ENCODE measurements at regions not wholly inside any gene's neighbourhood (a gene's known extent, or its start where the extent isn't known, plus 50 kb on each side); places are given as distances from the start of the nearest gene placed in this dataset.

GRCh38 chr5:88551724-88552345 is 283.2 kb upstream of the TMEM161B start:
- H3K9me3 Mint-ChIP-seq, result no peaks in the 10 kb centered on the region
- Histone ChIP-seq H3K4me1 (ENCODE audit: control insufficient read depth, insufficient read depth, low read length, poor library complexity, severe bottlenecking) (no peaks in the 10 kb centered on the region), H3K27me3 (ENCODE audit: control insufficient read depth, insufficient read depth, low read length) (no peaks in the 10 kb centered on the region), H3K36me3 (ENCODE audit: control insufficient read depth, insufficient read depth, low read length) (no peaks in the 10 kb centered on the region), H3K4me3 (ENCODE audit: low read depth, low read length) (no peak overlapping the region), H3K27ac (ENCODE audit: insufficient read depth, low read length, poor library complexity, severe bottlenecking) (no peak overlapping the region), H3K9me3 (ENCODE audit: control insufficient read depth in 2 of 2, low read length in 2 of 2) (no peaks in the 10 kb centered on the region)
- H3K27ac Mint-ChIP-seq, result no peak overlapping the region
- H3K27me3 Mint-ChIP-seq, result no peaks in the 10 kb centered on the region
- H3K4me3 Mint-ChIP-seq, result no peak overlapping the region
- DNase-seq (no peak), ATAC-seq (ENCODE audit: low read depth in 2 of 2) (no peak)
- H3K36me3 Mint-ChIP-seq, result no peaks in the 10 kb centered on the region
- H3K4me1 Mint-ChIP-seq, result peaks cover 0 to 4% (median 0%) of the 10 kb centered on the region in 4 donors

- no peaks in the 10 kb centered on the region for H3K4me1 ChIP-seq (ENCODE audit: control insufficient read depth, insufficient read depth, low read length, poor library complexity, severe bottlenecking)
- no peak overlapping the region for H3K27ac ChIP-seq (ENCODE audit: insufficient read depth, low read length, poor library complexity, severe bottlenecking)
- peaks cover 0 to 2% (median 0%) of the 10 kb centered on the region in 4 donors for H3K4me1 Mint-ChIP-seq
- no peaks in the 10 kb centered on the region for H3K9me3 Mint-ChIP-seq
- H3K9me3 ChIP-seq (ENCODE audit: control insufficient read depth in 2 of 2, low read length in 2 of 2), result no peaks in the 10 kb centered on the region
- H3K27me3 Mint-ChIP-seq, result no peaks in the 10 kb centered on the region
- H3K36me3 ChIP-seq (ENCODE audit: control insufficient read depth, insufficient read depth, low read length), result no peaks in the 10 kb centered on the region
- H3K4me3 Mint-ChIP-seq, result no peak overlapping the region
- ATAC-seq (ENCODE audit: low read depth in 2 of 2) (no peak), DNase-seq (no peak)
- H3K27me3 ChIP-seq (ENCODE audit: control insufficient read depth, insufficient read depth, low read length), result no peaks in the 10 kb centered on the region
- no peak overlapping the region for H3K4me3 ChIP-seq (ENCODE audit: low read depth, low read length)
- H3K36me3 Mint-ChIP-seq, result no peaks in the 10 kb centered on the region
- H3K27ac Mint-ChIP-seq, result no peak overlapping the region
These were observed 282.1 kb upstream of the TMEM161B start for GRCh38 chr5:88550736-88551135.

- H3K4me1 Mint-ChIP-seq, result no peaks in the 10 kb centered on the region
- H3K9me3 Mint-ChIP-seq, result no peaks in the 10 kb centered on the region
- no peak overlapping the region for H3K4me3 Mint-ChIP-seq
- DNase-seq, result no peak
- no peaks in the 10 kb centered on the region for H3K36me3 Mint-ChIP-seq
- H3K9me3 ChIP-seq (ENCODE audit: control insufficient read depth in 2 of 2, low read length in 2 of 2), result no peaks in the 10 kb centered on the region
- no peaks in the 10 kb centered on the region for H3K27me3 Mint-ChIP-seq
- no peak overlapping the region for H3K27ac ChIP-seq (ENCODE audit: insufficient read depth, low read length, poor library complexity, severe bottlenecking)
- H3K27me3 ChIP-seq (ENCODE audit: control insufficient read depth, insufficient read depth, low read length), result no peaks in the 10 kb centered on the region
- no peak for ATAC-seq (ENCODE audit: low read depth in 2 of 2)
- no peak overlapping the region for H3K27ac Mint-ChIP-seq
- H3K36me3 ChIP-seq (ENCODE audit: control insufficient read depth, insufficient read depth, low read length), result no peaks in the 10 kb centered on the region
- no peaks in the 10 kb centered on the region for H3K4me1 ChIP-seq (ENCODE audit: control insufficient read depth, insufficient read depth, low read length, poor library complexity, severe bottlenecking)
- no peak overlapping the region for H3K4me3 ChIP-seq (ENCODE audit: low read depth, low read length)
These were observed 279.6 kb upstream of the TMEM161B start for GRCh38 chr5:88548136-88548805.

GRCh38 chr5:88545338-88545737 is 276.7 kb upstream of the TMEM161B start:
- Mint-ChIP-seq H3K4me1 (no peaks in the 10 kb centered on the region), H3K36me3 (no peaks in the 10 kb centered on the region), H3K27me3 (no peaks in the 10 kb centered on the region), H3K9me3 (no peaks in the 10 kb centered on the region), H3K4me3 (no peak overlapping the region), H3K27ac (no peak overlapping the region)
- H3K4me1 ChIP-seq (ENCODE audit: control insufficient read depth, insufficient read depth, low read length, poor library complexity, severe bottlenecking), result no peaks in the 10 kb centered on the region
- no peak overlapping the region for H3K4me3 ChIP-seq (ENCODE audit: low read depth, low read length)
- no peak overlapping the region for H3K27ac ChIP-seq (ENCODE audit: insufficient read depth, low read length, poor library complexity, severe bottlenecking)
- no peaks in the 10 kb centered on the region for H3K27me3 ChIP-seq (ENCODE audit: control insufficient read depth, insufficient read depth, low read length)
- no peak for DNase-seq
- ATAC-seq (ENCODE audit: low read depth in 2 of 2), result no peak
- H3K36me3 ChIP-seq (ENCODE audit: control insufficient read depth, insufficient read depth, low read length), result no peaks in the 10 kb centered on the region
- no peaks in the 10 kb centered on the region for H3K9me3 ChIP-seq (ENCODE audit: control insufficient read depth in 2 of 2, low read length in 2 of 2)

- H3K27me3 Mint-ChIP-seq, result no peaks in the 10 kb centered on the region
- no peaks in the 10 kb centered on the region for H3K36me3 Mint-ChIP-seq
- H3K9me3 Mint-ChIP-seq, result no peaks in the 10 kb centered on the region
- no peaks in the 10 kb centered on the region for H3K27me3 ChIP-seq (ENCODE audit: control insufficient read depth, insufficient read depth, low read length)
- peak overlapping the region in 1 of 4 donors; percentile 16 for H3K4me3 Mint-ChIP-seq
- no peak overlapping the region for H3K4me3 ChIP-seq (ENCODE audit: low read depth, low read length)
- H3K27ac ChIP-seq (ENCODE audit: insufficient read depth, low read length, poor library complexity, severe bottlenecking), result no peak overlapping the region
- no peaks in the 10 kb centered on the region for H3K36me3 ChIP-seq (ENCODE audit: control insufficient read depth, insufficient read depth, low read length)
- ATAC-seq (ENCODE audit: low read depth in 2 of 2), result no peak
- no peak overlapping the region for H3K27ac Mint-ChIP-seq
- DNase-seq, result no peak
- no peaks in the 10 kb centered on the region for H3K9me3 ChIP-seq (ENCODE audit: control insufficient read depth in 2 of 2, low read length in 2 of 2)
- H3K4me1 ChIP-seq (ENCODE audit: control insufficient read depth, insufficient read depth, low read length, poor library complexity, severe bottlenecking), result no peaks in the 10 kb centered on the region
- H3K4me1 Mint-ChIP-seq, result no peaks in the 10 kb centered on the region
These were observed 276.0 kb upstream of the TMEM161B start for GRCh38 chr5:88544671-88545070.

- Mint-ChIP-seq H3K4me1 (no peaks in the 10 kb centered on the region), H3K9me3 (no peaks in the 10 kb centered on the region), H3K36me3 (no peaks in the 10 kb centered on the region), H3K27me3 (peaks cover 3% of the 10 kb centered on the region), H3K4me3 (peak overlapping the region in 1 of 4 donors; percentile 16), H3K27ac (no peak overlapping the region)
- Histone ChIP-seq H3K4me3 (ENCODE audit: low read depth, low read length) (no peak overlapping the region), H3K4me1 (ENCODE audit: control insufficient read depth, insufficient read depth, low read length, poor library complexity, severe bottlenecking) (no peaks in the 10 kb centered on the region), H3K27me3 (ENCODE audit: control insufficient read depth, insufficient read depth, low read length) (no peaks in the 10 kb centered on the region), H3K27ac (ENCODE audit: insufficient read depth, low read length, poor library complexity, severe bottlenecking) (no peak overlapping the region), H3K36me3 (ENCODE audit: control insufficient read depth, insufficient read depth, low read length) (no peaks in the 10 kb centered on the region), H3K9me3 (ENCODE audit: control insufficient read depth in 2 of 2, low read length in 2 of 2) (no peaks in the 10 kb centered on the region)
- no peak for ATAC-seq (ENCODE audit: low read depth in 2 of 2)
- DNase-seq, result no peak
These were observed 275.5 kb upstream of the TMEM161B start for GRCh38 chr5:88544136-88544645.

GRCh38 chr5:88542786-88543185 is 274.1 kb upstream of the TMEM161B start:
- H3K27ac ChIP-seq (ENCODE audit: insufficient read depth, low read length, poor library complexity, severe bottlenecking), result no peak overlapping the region
- H3K27me3 Mint-ChIP-seq, result peaks cover 9% of the 10 kb centered on the region
- H3K9me3 Mint-ChIP-seq, result no peaks in the 10 kb centered on the region
- H3K36me3 ChIP-seq (ENCODE audit: control insufficient read depth, insufficient read depth, low read length), result no peaks in the 10 kb centered on the region
- H3K4me1 ChIP-seq (ENCODE audit: control insufficient read depth, insufficient read depth, low read length, poor library complexity, severe bottlenecking), result no peaks in the 10 kb centered on the region
- H3K36me3 Mint-ChIP-seq, result no peaks in the 10 kb centered on the region
- H3K4me1 Mint-ChIP-seq, result no peaks in the 10 kb centered on the region
- DNase-seq, result no peak
- no peak overlapping the region for H3K4me3 Mint-ChIP-seq
- no peaks in the 10 kb centered on the region for H3K27me3 ChIP-seq (ENCODE audit: control insufficient read depth, insufficient read depth, low read length)
- H3K27ac Mint-ChIP-seq, result no peak overlapping the region
- ATAC-seq (ENCODE audit: low read depth in 2 of 2), result no peak
- H3K9me3 ChIP-seq (ENCODE audit: control insufficient read depth in 2 of 2, low read length in 2 of 2), result no peaks in the 10 kb centered on the region
- H3K4me3 ChIP-seq (ENCODE audit: low read depth, low read length), result no peak overlapping the region
